ENCODE measurements at regions not wholly inside any gene's neighbourhood (a gene's known extent, or its start where the extent isn't known, plus 50 kb on each side); places are given as distances from the start of the nearest gene placed in this dataset.
A peak's percentile ranks its signal among the peaks of the same experiment; 100 is the strongest.

GRCh38 chr4:183392377-183392776 lies 52.1 kb upstream of the CDKN2AIP start:
- ATAC-seq: peak; percentile 75
- Histone ChIP-seq H3K9me3 (no peaks in the 10 kb centered on the region), H3K4me1 (no peaks in the 10 kb centered on the region), H3K27me3 (peaks cover 12% of the 10 kb centered on the region), H3K36me3 (no peaks in the 10 kb centered on the region), H3K27ac (no peak overlapping the region), H3K4me3 (no peak overlapping the region)
- intact Hi-C loops (cut with DNase I): no loop called here
- TF ChIP-seq, protein P1, sequence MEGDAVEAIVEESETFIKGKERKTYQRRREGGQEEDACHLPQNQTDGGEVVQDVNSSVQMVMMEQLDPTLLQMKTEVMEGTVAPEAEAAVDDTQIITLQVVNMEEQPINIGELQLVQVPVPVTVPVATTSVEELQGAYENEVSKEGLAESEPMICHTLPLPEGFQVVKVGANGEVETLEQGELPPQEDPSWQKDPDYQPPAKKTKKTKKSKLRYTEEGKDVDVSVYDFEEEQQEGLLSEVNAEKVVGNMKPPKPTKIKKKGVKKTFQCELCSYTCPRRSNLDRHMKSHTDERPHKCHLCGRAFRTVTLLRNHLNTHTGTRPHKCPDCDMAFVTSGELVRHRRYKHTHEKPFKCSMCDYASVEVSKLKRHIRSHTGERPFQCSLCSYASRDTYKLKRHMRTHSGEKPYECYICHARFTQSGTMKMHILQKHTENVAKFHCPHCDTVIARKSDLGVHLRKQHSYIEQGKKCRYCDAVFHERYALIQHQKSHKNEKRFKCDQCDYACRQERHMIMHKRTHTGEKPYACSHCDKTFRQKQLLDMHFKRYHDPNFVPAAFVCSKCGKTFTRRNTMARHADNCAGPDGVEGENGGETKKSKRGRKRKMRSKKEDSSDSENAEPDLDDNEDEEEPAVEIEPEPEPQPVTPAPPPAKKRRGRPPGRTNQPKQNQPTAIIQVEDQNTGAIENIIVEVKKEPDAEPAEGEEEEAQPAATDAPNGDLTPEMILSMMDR (IDR thresholded peaks at IDR 0.05): no peak
- DNase-seq: no peak

DNA sequence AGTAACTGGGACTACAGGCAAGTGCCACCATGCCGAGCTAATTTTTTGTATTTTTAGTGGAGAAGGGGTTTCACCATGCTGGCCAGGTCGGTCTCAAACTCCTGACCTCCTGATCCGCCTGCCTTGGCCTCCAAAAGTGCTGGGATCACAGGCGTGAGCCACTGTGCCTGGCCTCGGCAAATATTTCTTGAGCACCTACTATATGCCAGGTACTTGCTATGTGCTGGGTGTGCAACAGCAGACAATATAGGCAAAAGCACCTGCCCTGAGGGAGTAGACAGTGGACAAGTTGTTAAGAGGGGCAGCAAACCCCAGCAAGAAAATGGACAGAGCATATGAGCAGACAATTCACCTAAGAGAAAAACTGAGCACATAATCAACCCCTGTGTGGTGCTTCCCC lies 51.0 kb upstream of the CDKN2AIP start:
- ATAC-seq (no peak), DNase-seq (no peak)
- Histone ChIP-seq H3K4me1 (peaks cover 7% of the 10 kb centered on the region), H3K27me3 (peaks cover 12% of the 10 kb centered on the region), H3K4me3 (no peak overlapping the region), H3K36me3 (no peaks in the 10 kb centered on the region), H3K27ac (no peak overlapping the region), H3K9me3 (no peaks in the 10 kb centered on the region)
- TF ChIP-seq, protein P1 (IDR thresholded peaks at IDR 0.05): no peak
- intact Hi-C loops (cut with DNase I): no loop called here

GRCh38 chr4:183394166-183394951 lies 50.1 kb upstream of the CDKN2AIP start:
- intact Hi-C loops (cut with DNase I): no loop called here
- DNase-seq: no peak

More at GRCh38 chr4:183394166-183394951, 50.1 kb upstream of the CDKN2AIP start:
- H3K36me3 ChIP-seq: no peaks in the 10 kb centered on the region
- H3K4me3 ChIP-seq: no peak overlapping the region
- peaks cover 12% of the 10 kb centered on the region for H3K27me3 ChIP-seq
- TF ChIP-seq, protein P1 (IDR thresholded peaks at IDR 0.05): no peak
- no peaks in the 10 kb centered on the region for H3K9me3 ChIP-seq
- ATAC-seq: no peak
- H3K4me1 ChIP-seq: peaks cover 7% of the 10 kb centered on the region
- H3K27ac ChIP-seq: no peak overlapping the region
